ENCODE measurements at regions not wholly inside any gene's neighbourhood (a gene's known extent, or its start where the extent isn't known, plus 50 kb on each side); places are given as distances from the start of the nearest gene placed in this dataset.
"Not testable (repeated sequence)": the region's sequence is repeated elsewhere in the genome, so short reads cannot be mapped to it uniquely, and the experiment has no call there.

DNA sequence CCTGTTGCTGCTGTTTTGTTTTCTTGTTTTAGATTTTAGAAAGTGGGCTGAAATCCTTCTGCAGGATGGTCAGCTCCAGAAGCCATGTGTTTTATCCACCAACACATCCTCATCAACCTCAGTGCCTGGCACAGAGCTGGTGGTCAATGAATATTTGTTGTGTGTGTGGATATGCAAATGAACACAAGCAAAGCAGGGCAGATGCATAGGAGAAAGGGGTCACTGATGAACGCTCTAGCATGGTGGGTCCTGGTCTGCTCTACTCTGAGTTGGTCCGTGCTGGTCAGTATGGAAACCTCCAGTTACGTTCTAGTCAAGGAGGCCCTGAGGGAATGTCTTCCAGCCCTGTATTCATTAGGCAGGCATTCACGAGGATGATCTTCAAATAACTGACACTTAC, 682.5 kb downstream of the QKI start:
- no peak for FAIRE-seq

DNA sequence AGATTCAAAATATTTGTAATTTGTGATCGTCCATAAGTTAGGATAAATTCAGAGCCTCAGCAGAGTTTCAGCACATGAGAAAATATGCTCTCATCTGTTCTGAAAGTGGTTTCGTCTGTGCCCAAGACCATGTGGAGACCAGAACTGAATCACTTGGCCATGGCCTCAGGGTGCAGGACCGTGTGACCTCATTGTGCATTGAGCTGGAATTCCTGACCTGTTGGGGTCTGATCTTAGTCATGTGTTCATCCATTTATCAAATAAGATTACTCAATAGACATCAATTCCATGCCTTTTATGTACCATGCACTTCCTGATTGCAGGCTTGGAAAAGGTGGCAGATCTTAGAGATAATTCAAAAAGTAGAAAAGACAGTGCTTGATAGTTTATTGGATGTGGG, 680.5 kb downstream of the QKI start:
- no peak for FAIRE-seq

DNA sequence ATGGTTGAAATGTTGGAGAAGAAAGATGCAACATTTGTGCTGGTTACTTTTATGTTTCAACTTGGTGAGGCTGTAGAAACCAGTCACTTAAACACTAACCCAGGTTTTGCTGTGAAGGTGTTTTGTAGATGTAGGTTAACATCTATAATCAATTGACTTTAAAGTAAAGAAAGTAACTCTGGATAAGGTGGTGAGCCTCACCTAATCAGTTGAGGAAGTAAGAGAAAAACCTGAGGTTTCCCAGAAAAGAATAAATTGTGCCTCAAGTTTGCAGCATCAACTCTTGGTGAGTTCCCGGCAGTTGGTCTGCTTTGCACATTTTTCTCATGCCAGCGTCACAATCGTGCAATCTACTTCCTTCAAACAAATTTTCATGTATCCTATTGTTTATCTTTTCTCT, 673.4 kb downstream of the QKI start:
- FAIRE-seq = no peak

DNA sequence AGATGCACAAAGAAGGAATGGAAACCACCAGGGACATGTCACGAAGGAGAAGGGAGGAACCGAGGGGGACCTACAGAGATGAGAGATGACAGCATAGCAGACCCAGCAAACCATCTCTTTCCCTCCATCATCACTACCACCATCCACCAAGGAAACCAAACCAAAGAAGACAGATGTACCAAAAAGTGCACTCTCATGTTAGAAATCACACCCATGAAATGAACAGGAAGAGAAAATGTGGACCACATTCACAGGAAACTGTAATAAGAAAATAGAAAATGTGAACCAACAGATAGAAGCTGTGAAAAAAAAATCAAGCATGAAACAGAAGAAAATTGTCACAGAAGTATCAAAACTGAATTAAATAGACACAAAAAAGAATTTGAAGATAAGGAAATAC, 672.7 kb downstream of the QKI start:
- no peak for FAIRE-seq

DNA sequence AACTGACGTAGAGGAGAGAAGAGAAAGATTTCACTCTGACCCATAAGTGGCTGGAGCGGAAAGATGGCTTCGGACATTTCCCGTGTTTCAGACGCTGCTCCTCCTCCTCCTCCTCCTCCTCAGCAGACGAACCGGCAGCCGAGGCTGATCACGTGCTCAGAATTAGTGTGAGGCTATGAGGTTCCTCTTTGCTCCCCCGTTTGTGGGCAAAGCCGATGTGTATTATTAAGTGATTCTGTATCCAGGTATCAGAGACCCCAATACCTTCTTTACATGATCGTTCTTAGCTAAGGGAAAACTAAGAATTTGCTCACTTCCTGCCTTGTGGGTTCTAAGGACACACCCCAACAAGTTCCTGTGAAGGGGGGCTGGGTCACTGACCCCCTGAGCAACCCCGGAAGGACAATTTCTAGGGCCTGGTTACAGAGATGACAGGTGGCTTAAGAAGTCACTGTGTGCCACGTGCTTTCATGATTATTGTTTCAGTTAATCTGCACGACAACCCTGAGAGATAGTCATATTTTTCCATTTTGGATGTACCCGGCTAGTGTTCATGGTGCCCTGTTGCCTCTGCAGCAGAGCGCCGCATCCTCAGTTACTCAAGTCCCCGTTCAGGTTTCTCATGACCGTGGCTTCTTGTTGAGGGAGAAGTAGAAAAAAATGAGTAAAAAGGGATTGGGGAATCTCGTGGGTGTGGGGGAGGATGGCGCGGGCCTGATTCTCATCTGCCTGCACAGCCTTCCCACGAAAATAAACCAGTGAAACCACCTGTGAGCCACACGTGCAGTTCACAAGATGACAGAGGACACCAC, 671.8 kb downstream of the QKI start:
- FAIRE-seq = no peak

DNA sequence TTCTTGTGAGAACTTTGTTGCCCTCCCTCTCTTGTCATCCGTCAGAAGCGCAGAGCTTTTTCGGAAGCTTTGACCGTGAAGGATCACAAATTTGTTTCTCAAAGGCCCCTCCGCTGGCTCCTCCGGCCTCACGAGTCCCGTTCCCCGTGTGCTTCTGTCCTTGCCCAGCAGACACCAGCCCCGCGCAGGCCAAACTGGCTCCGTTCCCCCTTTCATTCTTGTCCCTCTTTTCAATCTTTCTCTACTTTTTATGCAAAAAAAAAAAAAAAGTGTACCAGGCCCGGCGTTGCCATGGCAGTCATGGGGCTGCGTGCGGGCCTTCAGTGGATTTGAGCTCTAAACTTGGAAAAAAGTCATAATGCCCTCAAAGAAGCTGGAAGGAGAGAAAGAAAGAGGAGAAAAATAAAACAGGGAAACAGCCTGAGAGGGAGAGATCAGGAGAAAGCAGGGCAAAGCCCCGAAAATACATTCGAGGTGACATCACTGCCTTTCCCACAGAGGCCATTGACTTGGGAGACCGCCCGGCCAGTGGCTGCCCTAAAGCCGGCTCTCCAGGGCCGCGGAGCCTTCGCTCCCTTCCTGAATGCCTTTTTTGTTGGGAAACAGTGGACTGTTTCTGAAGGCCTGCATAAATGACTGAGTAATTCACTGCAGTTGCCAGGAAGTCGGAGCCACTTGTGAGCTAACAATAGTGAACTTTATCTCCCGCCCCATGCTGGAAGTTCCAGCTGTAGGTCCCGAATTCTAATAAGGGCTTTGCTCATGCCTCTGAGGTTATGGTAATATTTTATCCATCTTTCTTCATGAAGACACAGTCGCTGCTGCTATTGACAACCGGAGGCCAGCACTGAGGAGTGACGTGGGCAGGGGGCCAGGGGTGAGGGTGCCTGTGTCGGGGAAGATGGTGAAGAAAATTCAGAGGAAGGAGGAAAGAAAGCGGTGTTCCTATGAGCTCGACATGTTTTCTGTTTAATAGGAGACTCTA, 670.9 kb downstream of the QKI start:
- no peak for FAIRE-seq

DNA sequence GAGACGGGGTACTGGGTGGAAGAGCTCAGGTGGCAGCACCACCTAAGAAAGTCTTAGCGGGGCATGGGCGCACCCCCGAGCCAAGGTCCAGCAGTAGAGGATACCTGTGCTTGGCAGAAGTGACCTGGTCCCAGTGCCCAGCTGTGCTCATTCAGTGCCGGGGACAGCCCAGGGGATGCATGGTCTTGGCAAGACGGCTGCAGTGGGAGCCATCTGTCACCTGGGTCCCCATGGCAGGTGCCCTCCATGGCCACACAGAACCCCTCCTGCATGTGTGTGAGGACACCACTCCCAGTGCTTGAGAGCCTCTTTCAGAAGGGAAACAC, 664.7 kb downstream of the QKI start:
- no peak for FAIRE-seq

DNA sequence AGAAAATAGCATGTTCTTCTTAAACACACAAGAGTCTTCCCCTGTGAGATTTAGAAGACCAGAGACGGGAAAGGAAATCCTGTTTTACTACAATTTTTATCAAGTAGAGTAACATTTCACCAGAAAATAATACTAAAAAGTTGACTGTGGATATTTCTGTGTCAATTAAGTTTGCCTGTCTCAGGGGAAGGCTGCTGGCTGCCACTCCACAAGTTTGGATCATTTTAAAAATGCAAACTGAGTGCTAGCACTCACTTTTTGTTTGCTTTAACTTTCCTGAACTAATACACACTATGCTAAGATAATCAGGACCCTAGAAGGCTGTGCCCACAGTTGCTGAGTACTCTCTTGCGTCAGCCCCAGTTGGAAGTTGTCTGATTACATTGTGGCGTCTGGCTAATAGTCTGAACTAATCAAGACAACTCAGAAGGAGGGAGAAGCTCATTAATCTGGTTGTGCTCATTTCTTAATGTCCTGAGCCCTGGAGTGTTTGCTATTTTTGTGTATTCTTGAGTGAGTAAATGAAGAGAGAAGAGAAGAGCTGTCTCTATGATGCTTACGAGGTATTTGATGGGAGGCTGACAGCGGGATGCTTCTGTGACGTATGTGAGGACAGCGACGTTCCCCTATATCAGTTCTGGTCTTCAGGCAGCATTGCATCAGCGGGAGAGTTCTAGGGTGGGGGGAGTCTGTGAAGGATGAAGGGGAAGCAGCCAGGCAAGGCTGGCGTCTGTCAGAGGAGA, 664.2 kb downstream of the QKI start:
- no peak for FAIRE-seq

DNA sequence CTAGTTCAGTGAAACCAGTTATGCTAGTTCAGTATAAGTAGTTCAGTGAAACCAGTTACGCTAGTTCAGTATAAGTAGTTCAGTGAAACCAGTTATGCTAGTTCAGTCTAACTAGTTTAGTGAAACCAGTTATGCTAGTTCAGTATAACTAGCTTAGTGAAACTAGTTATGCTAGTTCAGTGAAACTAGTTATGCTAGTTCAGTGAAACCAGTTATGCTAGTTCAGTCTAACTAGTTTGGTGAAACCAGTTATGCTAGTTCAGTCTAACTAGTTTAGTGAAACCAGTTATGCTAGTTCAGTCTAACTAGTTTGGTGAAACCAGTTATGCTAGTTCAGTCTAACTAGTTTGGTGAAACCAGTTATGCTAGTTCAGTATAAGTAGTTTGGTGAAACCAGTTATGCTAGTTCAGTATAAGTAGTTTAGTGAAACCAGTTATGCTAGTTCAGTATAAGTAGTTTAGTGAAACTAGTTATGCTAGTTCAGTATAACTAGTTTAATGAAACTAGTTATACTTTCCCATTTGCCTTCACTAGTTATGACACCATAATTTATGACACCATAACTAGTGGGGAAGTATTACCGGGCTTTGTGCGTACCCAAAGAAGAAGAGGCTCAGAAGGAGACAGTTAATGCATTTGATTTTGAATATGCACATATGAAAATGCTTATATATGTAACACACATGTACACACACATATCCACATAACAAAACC, 662.5 kb downstream of the QKI start:
- not testable (repeated sequence) for FAIRE-seq

DNA sequence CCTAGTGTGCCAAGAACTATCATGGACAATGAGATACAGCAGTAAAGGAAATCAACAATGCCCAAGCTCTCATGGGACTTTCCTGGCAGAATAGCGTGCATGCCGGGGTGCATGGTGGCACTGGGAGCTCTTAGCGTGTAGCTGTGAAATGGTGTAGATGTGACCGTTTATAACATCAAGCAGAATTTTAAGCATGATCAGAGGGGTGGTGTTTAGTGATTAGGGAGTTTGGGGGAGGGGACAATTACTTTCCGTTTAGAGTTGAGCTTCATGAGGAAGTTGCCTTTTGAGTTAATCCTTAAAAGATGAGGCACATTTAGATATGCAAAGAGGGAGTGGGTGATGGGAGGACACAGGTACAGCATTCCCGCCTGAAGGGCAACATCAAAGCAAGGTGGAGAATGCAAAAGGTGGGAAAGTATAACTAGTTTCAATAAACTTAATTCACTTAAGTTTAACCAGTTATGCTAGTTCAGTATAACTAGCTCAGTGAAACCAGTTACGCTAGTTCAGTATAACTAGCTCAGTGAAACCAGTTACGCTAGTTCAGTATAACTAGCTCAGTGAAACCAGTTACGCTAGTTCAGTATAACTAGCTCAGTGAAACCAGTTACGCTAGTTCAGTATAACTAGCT, 661.6 kb downstream of the QKI start:
- FAIRE-seq = no peak

DNA sequence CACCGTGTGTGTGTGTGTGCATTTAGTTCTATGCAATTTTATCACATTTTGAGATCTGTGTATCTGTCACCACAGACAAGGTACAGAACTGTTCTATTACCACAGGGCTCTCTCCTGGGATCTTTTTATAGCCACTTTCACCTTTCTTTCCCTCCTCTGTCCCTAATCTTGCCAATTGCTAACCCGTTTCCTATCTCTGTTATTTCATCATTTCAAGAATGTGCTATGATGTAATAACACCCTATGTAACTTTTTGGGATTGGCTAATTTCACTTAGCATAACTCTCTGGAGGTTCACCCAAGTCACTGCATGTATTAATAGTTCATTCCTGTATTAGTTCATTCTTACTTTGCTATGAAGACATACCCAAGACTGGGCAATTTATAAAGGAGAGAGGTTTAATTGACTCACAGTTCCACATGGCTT, 657.7 kb downstream of the QKI start:
- FAIRE-seq = no peak

DNA sequence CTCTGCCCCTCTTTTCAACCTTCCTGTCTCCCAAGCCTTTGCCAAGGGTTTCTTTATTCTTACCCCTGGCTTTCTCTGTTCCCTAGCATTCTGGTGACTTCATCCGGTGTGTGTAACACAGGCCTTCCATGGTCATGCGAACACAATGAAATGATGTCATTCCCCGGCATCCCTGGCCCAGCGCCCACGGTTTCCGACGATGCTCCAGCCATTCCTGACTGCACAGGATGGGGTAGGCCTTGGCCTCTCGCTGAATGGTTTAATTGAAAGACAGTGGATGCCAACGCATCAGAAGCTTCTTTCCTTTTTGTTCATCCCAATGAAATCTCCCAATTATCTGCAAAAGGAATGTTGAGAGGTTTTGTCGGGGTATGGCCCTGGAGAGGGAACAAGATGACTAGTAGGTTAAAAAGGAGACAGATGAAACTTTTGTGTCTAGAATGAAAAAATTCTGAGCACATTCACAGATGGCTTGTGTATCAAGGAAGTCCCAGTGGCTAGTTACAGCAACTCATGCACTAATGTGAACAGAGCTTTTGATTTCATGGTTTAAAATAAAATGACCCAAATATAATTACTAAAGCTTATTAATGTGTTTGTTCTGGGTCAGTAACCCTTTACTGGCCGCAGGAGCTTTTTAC, 655.0 kb downstream of the QKI start:
- FAIRE-seq = no peak

DNA sequence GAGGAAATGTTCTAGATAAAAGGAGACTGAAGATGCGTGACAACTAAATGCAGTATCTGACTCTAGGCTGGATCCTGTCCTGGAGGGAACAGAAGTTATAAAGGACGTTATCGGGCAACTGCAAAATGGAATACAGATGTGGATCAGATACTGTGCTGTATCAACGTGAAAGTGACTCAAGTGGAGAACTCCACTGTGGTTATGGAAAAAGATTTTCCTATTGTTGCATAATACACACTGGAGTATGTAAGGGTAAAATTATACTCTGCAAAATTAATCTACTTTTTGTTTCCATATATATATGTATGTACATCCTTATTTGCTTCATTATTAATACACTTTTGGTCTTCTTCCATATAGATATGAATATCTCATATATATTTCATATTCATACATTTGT, 654.0 kb downstream of the QKI start:
- no peak for FAIRE-seq

DNA sequence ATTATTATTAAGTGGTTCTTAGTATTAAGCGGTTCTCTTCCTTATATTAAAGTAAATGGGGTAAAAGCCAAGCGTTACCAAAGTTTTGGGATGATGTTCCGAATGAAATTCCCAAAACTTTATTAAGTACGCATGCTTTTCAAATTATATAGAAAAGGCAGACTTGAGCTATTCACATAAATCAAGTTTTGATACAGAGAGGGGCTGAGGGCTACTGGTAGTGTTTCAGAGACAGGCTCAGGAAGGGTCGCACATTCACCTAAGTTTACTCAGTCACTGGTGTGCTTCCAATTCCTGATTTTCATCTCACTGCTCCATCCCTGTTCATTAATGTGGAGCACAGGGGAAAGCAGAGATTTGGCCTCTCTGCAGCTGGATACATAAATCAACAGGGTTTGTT, 652.2 kb downstream of the QKI start:
- no peak for FAIRE-seq

DNA sequence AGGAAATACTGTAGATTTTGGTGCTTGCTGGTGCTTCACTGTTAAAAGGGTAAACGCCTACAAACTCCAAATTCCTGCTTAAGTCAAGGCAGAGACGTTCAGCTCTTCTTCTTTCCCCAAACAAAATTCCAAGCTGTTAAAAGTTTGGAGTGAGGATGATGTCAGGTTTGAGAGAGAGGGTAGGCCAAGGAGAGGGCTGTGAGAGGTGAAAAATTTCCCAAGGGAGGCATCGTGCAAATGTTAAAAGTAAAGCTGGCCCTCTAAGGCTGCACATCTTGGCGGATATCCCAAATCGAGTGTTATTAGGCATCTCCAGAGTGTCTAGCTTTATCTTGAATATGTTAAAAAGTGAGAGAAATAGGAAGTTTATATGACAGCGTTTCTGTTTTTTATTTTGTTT, 651.8 kb downstream of the QKI start:
- no peak for FAIRE-seq

DNA sequence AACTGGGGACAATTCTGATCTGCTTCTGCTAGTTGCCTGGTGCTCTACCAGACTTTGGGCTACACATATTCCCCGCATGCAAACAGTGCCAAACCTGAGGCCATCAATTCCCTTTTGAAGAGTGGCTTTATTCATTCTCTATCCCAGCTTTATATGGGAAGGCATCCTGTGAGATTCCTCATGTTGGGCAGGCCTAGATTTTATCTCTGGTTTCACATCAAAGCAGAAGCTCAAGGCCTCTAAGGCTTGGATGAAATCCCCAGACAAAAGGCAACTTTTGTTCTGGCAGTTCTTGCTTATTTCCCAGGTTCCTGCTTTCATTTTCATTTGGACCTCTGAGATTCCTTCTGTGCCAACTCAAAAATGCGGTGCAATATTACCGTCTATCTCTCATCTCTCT, 648.8 kb downstream of the QKI start:
- no peak for FAIRE-seq

DNA sequence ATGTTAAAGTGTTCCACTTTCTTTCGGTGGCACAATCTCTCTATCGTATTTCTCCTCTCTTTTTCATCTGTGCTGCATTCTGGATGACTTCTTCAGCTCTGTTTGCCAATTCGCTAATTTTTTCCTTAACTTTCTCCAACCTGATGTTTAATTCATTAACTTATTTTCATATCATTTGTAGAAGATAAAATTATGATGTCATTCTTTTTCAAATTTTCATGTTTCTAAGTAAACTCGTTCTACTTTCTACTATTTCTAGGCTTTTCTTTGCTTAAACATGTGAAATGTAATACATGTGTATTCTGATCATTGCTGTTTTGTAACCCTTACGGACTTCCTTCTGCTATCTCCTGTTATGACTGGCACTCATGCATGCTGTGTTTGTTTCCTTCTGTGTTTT, 648.4 kb downstream of the QKI start:
- no peak for FAIRE-seq

DNA sequence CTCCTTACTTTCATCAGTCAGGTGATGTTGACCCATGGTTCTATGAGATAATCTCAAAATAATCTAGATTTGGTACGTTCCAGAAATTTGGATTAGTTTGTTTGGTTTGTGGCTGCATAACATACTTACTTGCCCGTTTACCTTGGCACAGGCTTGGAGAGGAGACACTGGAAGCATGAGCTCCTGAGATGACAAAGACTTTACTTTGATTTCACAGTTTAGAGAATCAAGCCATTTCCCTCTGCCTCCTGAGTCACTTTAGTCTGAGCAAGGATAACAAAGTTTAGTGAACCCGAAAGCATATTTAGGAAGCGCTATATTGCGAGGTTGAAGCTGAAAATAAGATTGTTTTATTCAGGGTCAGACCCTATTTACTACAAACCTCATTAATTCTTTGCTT, 643.4 kb downstream of the QKI start:
- no peak for FAIRE-seq

DNA sequence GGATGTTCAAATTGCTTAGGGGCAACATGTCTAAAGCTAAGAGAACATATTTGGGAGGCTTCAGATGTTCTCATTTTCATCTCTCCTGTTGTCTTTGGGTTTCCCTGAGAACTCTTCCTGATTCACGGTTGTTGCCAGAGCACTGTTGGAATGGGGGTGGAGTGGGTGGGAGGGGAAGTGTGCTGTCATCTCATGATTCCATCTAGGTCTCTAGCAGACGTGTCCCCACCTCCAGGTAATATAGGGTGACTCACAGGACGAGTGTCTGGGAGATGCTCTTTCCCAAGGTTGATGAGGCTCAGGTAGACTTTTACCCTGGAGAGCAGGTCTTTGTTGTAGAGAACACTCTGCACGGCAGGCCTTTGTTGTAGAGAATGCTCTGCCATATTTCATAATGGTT, 636.9 kb downstream of the QKI start:
- no peak for FAIRE-seq

DNA sequence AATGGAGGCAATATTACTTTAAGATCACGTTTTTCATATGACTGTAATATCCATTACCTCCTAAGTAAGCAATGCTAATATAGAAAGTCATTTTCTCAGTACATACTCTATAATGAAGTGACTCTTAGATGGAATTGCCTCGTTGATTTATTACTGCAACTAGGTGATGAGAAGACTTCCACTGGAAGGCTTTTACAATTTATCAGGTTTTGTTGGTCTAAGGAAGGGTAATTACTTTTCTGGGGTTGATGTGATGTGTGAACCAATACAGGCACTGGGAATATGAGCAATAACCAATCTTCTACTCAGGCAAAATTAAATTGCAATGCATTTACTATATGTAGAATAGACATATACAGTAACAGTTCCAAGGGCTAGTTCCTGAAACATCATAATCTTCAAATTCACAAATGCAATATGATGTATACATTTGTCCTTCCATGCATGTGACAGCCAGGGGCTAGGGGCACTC, 635.0 kb downstream of the QKI start:
- no peak for FAIRE-seq

DNA sequence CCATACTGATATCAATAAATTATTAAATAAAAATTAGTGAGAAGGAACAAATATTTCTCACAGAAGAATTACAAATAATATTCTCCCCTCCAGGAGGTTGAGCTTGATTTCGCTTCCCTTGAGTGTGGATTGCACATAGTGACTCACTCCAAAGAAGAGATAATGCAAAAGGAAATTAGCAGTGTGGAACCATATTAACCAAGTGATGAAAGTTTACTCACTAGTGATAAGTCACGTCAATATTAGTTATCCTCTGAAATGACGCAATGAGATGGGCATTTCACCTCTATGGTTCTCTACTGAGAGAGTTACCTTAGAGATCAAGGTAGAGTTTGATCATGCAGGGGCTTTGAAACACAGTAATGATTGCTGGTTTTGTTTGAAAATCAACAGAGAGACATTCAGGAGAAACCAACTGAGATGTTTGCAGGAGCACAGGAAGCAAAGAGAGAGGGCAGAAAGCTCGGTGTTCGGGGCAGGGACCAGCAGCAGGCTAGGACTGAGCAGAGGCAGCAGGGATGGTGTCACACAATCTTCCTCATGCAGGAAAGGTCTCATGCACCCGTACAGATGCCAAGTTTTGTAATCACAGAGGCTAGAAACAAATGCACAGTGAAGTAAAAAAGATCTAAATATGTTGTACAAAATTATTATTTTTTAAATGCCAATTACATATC, 634.5 kb downstream of the QKI start:
- no peak for FAIRE-seq

Data from G401.6 (cell line).